Panc1 (cell line): ENCODE measurements at regions not wholly inside any gene's neighbourhood (a gene's known extent, or its start where the extent isn't known, plus 50 kb on each side); places are given as distances from the start of the nearest gene placed in this dataset.

Experiments used
- ATAC-seq: fragments of 200-7000 bp; cut with Tn5 transposase; 2 replicates; pipeline ENCODE4 v1.9.1; 2020; ENCODE audit warnings: mild to moderate bottlenecking, moderate library complexity
- BruUV-seq: library from RNA; stranded (reverse); fragments of 400-500 nt; replicated peaks from 2 replicates; lab custom pipeline; 2021; lab: Mats Ljungman, UMichigan
- CTCF ChIA-PET: fragments of 300-600 bp; sonication (Branson Sonifier 250); formaldehyde crosslinking; loops from one replicate; lab custom pipeline; 2022; ENCODE audit warnings: antibody characterized with exemption; lab: Charles Lee
- POLR2A ChIA-PET: fragments of 300-600 bp; sonication (Branson Sonifier 250); formaldehyde crosslinking; loops from one replicate; lab custom pipeline; 2022; ENCODE audit warnings: antibody characterized with exemption; lab: Charles Lee
- DNase-seq: peaks from one replicate; pipeline ENCODE4 v3.0.0-alpha.2; 2010; ENCODE audit warnings: low read depth, low spot score
- H3K27ac ChIP-seq: 2 replicates; pipeline ENCODE4 v1.5.1; 2011; ENCODE audit warnings: mild to moderate bottlenecking, low read length, inconsistent platforms
- H3K27me3 ChIP-seq: fragments of 200-500 bp; sonication (Bioruptor generic); 2 replicates; pipeline ENCODE4 v1.6.0; 2014; ENCODE audit warnings: low read length, inconsistent platforms; ENCODE audit not compliant: control insufficient read depth, insufficient read depth
- H3K36me3 ChIP-seq: fragments of 200-500 bp; sonication (Bioruptor generic); 2 replicates; pipeline ENCODE4 v1.5.1; 2014; ENCODE audit warnings: inconsistent platforms, mild to moderate bottlenecking, low read length, moderate library complexity; ENCODE audit not compliant: control insufficient read depth, insufficient read depth
- H3K4me1 ChIP-seq: 2 replicates; pipeline ENCODE4 v1.5.1; 2011; ENCODE audit warnings: inconsistent platforms, mild to moderate bottlenecking, low read length, moderate library complexity; ENCODE audit not compliant: control insufficient read depth, insufficient read depth
- H3K4me3 ChIP-seq, 2 experiments: 2 replicates each; pipeline ENCODE4 v1.5.1; 2011 to 2012; ENCODE audit warnings: low read depth in 2 of 2, low read length in 2 of 2, mild to moderate bottlenecking in 2 of 2, inconsistent platforms in 1 of 2, moderate library complexity in 1 of 2
- H3K9me3 ChIP-seq: fragments of 200-500 bp; sonication (Bioruptor generic); 2 replicates; pipeline ENCODE4 v1.5.1; 2014; ENCODE audit warnings: low read depth, mild to moderate bottlenecking, inconsistent platforms, low read length, moderate library complexity; ENCODE audit not compliant: control insufficient read depth, insufficient read depth
- POLR2AphosphoS5 ChIP-seq: IDR thresholded peaks from 2 replicates; pipeline ENCODE4 v1.6.1; 2012; ENCODE audit warnings: mild to moderate bottlenecking, low read depth, low read length, moderate library complexity
- SIN3A ChIP-seq: IDR thresholded peaks from 2 replicates; pipeline ENCODE4 v1.6.1; 2012; ENCODE audit warnings: low read depth, mild to moderate bottlenecking, low read length, moderate library complexity, borderline replicate concordance; ENCODE audit not compliant: insufficient read depth
- TCF7L2 ChIP-seq: IDR thresholded peaks from 2 replicates; pipeline ENCODE4 v1.6.1; 2011; ENCODE audit warnings: mild to moderate bottlenecking, low read depth, low read length, inconsistent platforms
- in situ Hi-C: cut with HindIII; loops from 2 replicates; pipeline ENCODE4 v1.10.0; 2016; ENCODE audit warnings: low sequenced_read_pairs, low pct_unique_long_range_greater_than_20kb
- intact Hi-C: fragments of 100-400 bp; cut with micrococcal nuclease; formaldehyde crosslinking; loops from one replicate; pipeline ENCODE4 v1.10.0; 2022; ENCODE audit not compliant: unreplicated experiment
- TF ChIP-seq, protein P1 (sequence below): fragments of 450-650 bp; IDR thresholded peaks from 2 replicates; pipeline ENCODE4 v1.5.1; 2017; ENCODE audit warnings: mild to moderate bottlenecking
- TF ChIP-seq, protein P2 (sequence below), 2 experiments: IDR thresholded peaks; 2 replicates each; pipeline ENCODE4 v1.6.1; 2011 to 2012; ENCODE audit warnings: low read depth in 2 of 2, control low read depth in 1 of 2, low read length in 1 of 2, mild to moderate bottlenecking in 1 of 2, moderate library complexity in 1 of 2; ENCODE audit not compliant: insufficient read depth in 1 of 2

DNA sequence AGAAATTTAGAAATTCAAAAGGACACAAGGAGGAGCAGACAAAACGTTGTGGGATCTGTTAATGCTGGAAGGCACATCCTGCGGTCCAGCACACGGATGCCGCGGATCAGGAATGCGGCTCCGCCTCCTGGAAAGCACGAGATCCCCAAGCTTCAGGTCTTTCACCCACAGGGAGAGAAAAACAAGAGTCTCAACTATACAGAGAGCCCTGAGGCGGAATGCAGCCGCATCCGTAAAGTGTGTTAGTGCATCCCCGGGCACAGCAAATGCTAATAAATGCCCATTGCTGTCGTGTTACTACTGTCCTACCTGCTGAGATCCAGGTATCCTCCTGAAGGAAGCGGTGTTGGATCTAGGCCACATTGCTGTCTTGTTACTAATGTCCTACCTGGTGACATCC, 303.9 kb downstream of the EIPR1 start:
- intact Hi-C loops, result no loop called here
- TF ChIP-seq, protein P1, sequence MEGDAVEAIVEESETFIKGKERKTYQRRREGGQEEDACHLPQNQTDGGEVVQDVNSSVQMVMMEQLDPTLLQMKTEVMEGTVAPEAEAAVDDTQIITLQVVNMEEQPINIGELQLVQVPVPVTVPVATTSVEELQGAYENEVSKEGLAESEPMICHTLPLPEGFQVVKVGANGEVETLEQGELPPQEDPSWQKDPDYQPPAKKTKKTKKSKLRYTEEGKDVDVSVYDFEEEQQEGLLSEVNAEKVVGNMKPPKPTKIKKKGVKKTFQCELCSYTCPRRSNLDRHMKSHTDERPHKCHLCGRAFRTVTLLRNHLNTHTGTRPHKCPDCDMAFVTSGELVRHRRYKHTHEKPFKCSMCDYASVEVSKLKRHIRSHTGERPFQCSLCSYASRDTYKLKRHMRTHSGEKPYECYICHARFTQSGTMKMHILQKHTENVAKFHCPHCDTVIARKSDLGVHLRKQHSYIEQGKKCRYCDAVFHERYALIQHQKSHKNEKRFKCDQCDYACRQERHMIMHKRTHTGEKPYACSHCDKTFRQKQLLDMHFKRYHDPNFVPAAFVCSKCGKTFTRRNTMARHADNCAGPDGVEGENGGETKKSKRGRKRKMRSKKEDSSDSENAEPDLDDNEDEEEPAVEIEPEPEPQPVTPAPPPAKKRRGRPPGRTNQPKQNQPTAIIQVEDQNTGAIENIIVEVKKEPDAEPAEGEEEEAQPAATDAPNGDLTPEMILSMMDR, result no peak
- TF ChIP-seq SIN3A (no peak), TCF7L2 (no peak), POLR2AphosphoS5 (no peak)
- TF ChIP-seq, protein P2, sequence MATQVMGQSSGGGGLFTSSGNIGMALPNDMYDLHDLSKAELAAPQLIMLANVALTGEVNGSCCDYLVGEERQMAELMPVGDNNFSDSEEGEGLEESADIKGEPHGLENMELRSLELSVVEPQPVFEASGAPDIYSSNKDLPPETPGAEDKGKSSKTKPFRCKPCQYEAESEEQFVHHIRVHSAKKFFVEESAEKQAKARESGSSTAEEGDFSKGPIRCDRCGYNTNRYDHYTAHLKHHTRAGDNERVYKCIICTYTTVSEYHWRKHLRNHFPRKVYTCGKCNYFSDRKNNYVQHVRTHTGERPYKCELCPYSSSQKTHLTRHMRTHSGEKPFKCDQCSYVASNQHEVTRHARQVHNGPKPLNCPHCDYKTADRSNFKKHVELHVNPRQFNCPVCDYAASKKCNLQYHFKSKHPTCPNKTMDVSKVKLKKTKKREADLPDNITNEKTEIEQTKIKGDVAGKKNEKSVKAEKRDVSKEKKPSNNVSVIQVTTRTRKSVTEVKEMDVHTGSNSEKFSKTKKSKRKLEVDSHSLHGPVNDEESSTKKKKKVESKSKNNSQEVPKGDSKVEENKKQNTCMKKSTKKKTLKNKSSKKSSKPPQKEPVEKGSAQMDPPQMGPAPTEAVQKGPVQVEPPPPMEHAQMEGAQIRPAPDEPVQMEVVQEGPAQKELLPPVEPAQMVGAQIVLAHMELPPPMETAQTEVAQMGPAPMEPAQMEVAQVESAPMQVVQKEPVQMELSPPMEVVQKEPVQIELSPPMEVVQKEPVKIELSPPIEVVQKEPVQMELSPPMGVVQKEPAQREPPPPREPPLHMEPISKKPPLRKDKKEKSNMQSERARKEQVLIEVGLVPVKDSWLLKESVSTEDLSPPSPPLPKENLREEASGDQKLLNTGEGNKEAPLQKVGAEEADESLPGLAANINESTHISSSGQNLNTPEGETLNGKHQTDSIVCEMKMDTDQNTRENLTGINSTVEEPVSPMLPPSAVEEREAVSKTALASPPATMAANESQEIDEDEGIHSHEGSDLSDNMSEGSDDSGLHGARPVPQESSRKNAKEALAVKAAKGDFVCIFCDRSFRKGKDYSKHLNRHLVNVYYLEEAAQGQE (IDR thresholded peaks at IDR 0.05; ENCODE audit: insufficient read depth in 1 of 2, low read depth in 2 of 2, low read length in 1 of 2), result no peak
- Histone ChIP-seq H3K4me3 (no peak overlapping the region), H3K4me1 (no peaks in the 10 kb centered on the region), H3K9me3 (no peaks in the 10 kb centered on the region), H3K27me3 (peaks cover 11% of the 10 kb centered on the region), H3K27ac (no peak overlapping the region), H3K36me3 (no peaks in the 10 kb centered on the region)
- DNase-seq, result no peak
- in situ Hi-C loops, result no loop called here
- BruUV-seq, result no TSS peak
- no peak for ATAC-seq
- ChIA-PET CTCF (no interaction called here), POLR2A (no interaction called here)

DNA sequence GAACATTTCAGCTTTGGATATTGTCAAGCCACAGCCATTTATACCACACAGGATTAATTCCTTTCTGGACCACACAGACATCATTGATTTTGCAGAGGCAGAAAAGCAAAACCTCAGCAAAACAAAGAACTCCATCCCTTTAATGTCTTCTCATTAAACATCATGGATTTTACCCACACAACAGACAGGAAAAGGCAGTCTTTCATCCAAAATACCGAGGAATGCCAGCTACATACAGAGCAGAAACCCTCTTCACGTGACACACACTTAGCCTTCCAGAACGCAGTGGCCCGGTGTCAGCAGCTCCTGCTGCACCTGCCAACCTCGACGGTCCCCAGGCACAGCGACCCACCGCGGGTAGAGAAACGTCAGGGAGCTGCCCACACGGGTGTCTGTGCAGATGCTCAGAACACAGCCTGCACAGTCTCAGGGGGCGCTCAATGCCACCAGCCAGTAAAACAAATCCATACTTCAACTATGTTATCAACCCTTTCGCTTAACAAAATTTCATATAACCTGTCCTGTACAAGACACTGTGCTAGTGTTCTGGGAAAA, 304.5 kb downstream of the EIPR1 start:
- ChIA-PET POLR2A (no interaction called here), CTCF (no interaction called here)
- intact Hi-C loops (no loop called here), in situ Hi-C loops (no loop called here)
- no peak for DNase-seq
- H3K9me3 ChIP-seq, result no peaks in the 10 kb centered on the region
- no peak overlapping the region for H3K4me3 ChIP-seq
- TF ChIP-seq SIN3A, result no peak
- TF ChIP-seq, protein P2 (IDR thresholded peaks at IDR 0.05; ENCODE audit: insufficient read depth in 1 of 2, low read depth in 2 of 2, low read length in 1 of 2), result no peak
- no peak for TF ChIP-seq POLR2AphosphoS5
- TF ChIP-seq TCF7L2, result no peak
- TF ChIP-seq, protein P1, result no peak
- peaks cover 11% of the 10 kb centered on the region for H3K27me3 ChIP-seq
- no peaks in the 10 kb centered on the region for H3K4me1 ChIP-seq
- no TSS peak for BruUV-seq
- no peaks in the 10 kb centered on the region for H3K36me3 ChIP-seq
- H3K27ac ChIP-seq, result no peak overlapping the region
- ATAC-seq, result 0 out of 2 replicates have a peak, but pooled peaks have one; percentile 38
